ENCODE measurements at regions not wholly inside any gene's neighbourhood (a gene's known extent, or its start where the extent isn't known, plus 50 kb on each side); places are given as distances from the start of the nearest gene placed in this dataset.

DNA sequence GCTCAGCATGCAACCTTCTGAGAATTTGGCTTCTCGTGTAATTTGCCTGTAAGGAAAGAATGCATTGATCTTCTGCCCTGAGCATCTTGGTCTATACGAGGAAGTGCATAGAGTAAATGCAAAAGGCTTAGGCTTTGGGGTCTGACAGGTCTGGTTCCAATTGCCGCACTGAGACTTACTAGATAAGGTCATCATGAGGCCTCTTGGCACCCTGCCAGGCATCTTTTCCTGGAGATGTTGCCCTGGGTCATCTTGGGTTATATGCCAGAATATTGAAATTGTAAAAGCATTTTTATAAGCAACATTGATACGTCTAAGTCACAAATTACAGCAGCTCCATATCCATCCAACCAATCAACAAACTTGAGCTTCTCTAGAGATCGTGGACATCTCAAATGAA lies 108.8 kb upstream of the WARS2 start:
- Histone ChIP-seq H3K9ac (ENCODE audit: low read length in 3 of 3) (no peak overlapping the region), H3K27me3 (ENCODE audit: control insufficient read depth, insufficient read depth, low read length) (no peaks in the 10 kb centered on the region), H3K4me3 (ENCODE audit: low read length in 3 of 3) (no peak overlapping the region), H3K27ac (ENCODE audit: low read depth in 2 of 2, low read length in 2 of 2) (no peak overlapping the region), H3K36me3 (ENCODE audit: control insufficient read depth in 2 of 3, insufficient read depth in 3 of 3, low read length in 3 of 3) (no peaks in the 10 kb centered on the region), H3K4me1 (ENCODE audit: control insufficient read depth in 2 of 3, insufficient read depth in 2 of 3, low read depth in 1 of 3, low read length in 3 of 3) (no peaks in the 10 kb centered on the region), H3K9me3 (ENCODE audit: control insufficient read depth in 2 of 3, insufficient read depth in 1 of 3, low read length in 3 of 3) (no peaks in the 10 kb centered on the region)
- intact Hi-C loops (cut with DNase I): no loop called here
- TF ChIP-seq, protein P1, sequence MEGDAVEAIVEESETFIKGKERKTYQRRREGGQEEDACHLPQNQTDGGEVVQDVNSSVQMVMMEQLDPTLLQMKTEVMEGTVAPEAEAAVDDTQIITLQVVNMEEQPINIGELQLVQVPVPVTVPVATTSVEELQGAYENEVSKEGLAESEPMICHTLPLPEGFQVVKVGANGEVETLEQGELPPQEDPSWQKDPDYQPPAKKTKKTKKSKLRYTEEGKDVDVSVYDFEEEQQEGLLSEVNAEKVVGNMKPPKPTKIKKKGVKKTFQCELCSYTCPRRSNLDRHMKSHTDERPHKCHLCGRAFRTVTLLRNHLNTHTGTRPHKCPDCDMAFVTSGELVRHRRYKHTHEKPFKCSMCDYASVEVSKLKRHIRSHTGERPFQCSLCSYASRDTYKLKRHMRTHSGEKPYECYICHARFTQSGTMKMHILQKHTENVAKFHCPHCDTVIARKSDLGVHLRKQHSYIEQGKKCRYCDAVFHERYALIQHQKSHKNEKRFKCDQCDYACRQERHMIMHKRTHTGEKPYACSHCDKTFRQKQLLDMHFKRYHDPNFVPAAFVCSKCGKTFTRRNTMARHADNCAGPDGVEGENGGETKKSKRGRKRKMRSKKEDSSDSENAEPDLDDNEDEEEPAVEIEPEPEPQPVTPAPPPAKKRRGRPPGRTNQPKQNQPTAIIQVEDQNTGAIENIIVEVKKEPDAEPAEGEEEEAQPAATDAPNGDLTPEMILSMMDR (IDR thresholded peaks at IDR 0.05; ENCODE audit: borderline replicate concordance, extremely low read depth, insufficient read depth): no peak
- FAIRE-seq (no peak), DNase-seq (no peak)

DNA sequence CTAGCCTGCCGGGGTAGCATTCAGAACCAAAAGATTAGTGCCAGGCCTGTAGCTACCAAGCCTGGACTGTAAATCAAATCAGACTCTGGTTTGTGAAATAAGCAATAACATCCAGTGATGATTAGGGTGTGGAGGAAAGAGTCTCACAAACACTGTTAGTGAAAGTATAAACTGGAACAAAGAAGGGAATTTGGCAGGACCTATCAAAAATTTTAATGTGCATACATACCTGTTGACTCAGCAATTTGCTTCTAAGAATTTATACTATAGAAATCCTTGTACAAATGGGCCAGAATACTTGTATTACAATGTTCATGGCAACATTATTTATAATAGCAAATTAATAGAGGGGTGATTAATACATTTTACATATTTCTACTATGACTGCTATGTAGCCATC lies 109.8 kb upstream of the WARS2 start:
- Histone ChIP-seq H3K27ac (ENCODE audit: low read depth in 2 of 2, low read length in 2 of 2) (no peak overlapping the region), H3K9me3 (ENCODE audit: control insufficient read depth in 2 of 3, insufficient read depth in 1 of 3, low read length in 3 of 3) (no peaks in the 10 kb centered on the region), H3K4me1 (ENCODE audit: control insufficient read depth in 2 of 3, insufficient read depth in 2 of 3, low read depth in 1 of 3, low read length in 3 of 3) (no peaks in the 10 kb centered on the region), H3K4me3 (ENCODE audit: low read length in 3 of 3) (no peak overlapping the region), H3K9ac (ENCODE audit: low read length in 3 of 3) (no peak overlapping the region), H3K36me3 (ENCODE audit: control insufficient read depth in 2 of 3, insufficient read depth in 3 of 3, low read length in 3 of 3) (no peaks in the 10 kb centered on the region), H3K27me3 (ENCODE audit: control insufficient read depth, insufficient read depth, low read length) (no peaks in the 10 kb centered on the region)
- TF ChIP-seq, protein P1 (IDR thresholded peaks at IDR 0.05; ENCODE audit: borderline replicate concordance, extremely low read depth, insufficient read depth): no peak
- intact Hi-C loops (cut with DNase I): no loop called here
- no peak for DNase-seq
- no peak for FAIRE-seq

DNA sequence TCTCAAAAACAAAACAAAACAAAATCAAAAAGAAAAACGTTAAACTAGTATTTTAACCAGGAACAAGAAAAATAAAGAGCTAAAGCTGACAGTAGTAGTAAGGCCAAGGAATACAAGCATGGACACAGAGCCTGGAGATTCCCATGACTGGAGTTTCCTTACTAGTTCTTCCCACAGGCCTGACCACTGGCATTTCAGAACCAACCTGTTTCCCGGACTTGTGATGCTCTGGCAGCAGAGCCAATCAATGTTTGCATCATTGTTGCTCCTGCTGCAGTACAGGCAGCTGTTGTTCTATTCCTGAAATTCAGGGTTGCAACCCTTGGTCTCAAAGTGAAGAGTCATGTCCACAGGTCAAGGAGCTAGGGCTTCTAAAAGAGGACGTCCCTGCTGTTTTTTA lies 111.3 kb upstream of the WARS2 start:
- intact Hi-C loops (cut with DNase I): no loop called here
- FAIRE-seq: no peak

DNA sequence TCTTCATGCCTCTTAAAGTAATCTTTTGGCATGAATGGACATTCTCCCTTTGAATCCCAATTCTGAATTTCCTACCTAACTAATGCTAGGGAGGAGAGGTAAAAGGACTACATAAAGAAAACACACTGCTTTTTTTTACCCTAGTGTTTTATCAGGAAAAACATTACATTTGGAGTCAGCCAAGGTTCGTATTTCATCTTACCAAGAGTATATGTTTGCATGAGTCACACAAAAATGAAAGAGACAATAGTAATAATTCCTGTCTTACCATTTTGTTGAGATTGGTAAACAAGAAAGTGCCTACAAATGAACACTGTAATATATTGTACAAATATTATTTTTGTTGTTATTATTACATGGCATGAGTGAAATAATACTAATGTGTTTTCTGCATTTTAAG lies 112.9 kb upstream of the WARS2 start:
- intact Hi-C loops (cut with DNase I): no loop called here
- Histone ChIP-seq H3K27me3 (ENCODE audit: control insufficient read depth, insufficient read depth, low read length) (no peaks in the 10 kb centered on the region), H3K9ac (ENCODE audit: low read length in 3 of 3) (no peak overlapping the region), H3K9me3 (ENCODE audit: control insufficient read depth in 2 of 3, insufficient read depth in 1 of 3, low read length in 3 of 3) (no peaks in the 10 kb centered on the region), H3K4me1 (ENCODE audit: control insufficient read depth in 2 of 3, insufficient read depth in 2 of 3, low read depth in 1 of 3, low read length in 3 of 3) (no peaks in the 10 kb centered on the region), H3K4me3 (ENCODE audit: low read length in 3 of 3) (no peak overlapping the region), H3K27ac (ENCODE audit: low read depth in 2 of 2, low read length in 2 of 2) (no peak overlapping the region), H3K36me3 (ENCODE audit: control insufficient read depth in 2 of 3, insufficient read depth in 3 of 3, low read length in 3 of 3) (no peaks in the 10 kb centered on the region)
- TF ChIP-seq, protein P1 (IDR thresholded peaks at IDR 0.05; ENCODE audit: borderline replicate concordance, extremely low read depth, insufficient read depth): no peak
- FAIRE-seq (no peak), DNase-seq (no peak)

More for the DNA sequence above, 111.3 kb upstream of the WARS2 start:
- H3K4me1 ChIP-seq (ENCODE audit: control insufficient read depth in 2 of 3, insufficient read depth in 2 of 3, low read depth in 1 of 3, low read length in 3 of 3): no peaks in the 10 kb centered on the region
- no peaks in the 10 kb centered on the region for H3K9me3 ChIP-seq (ENCODE audit: control insufficient read depth in 2 of 3, insufficient read depth in 1 of 3, low read length in 3 of 3)
- no peak for DNase-seq
- no peak overlapping the region for H3K4me3 ChIP-seq (ENCODE audit: low read length in 3 of 3)
- H3K27ac ChIP-seq (ENCODE audit: low read depth in 2 of 2, low read length in 2 of 2): no peak overlapping the region
- H3K27me3 ChIP-seq (ENCODE audit: control insufficient read depth, insufficient read depth, low read length): no peaks in the 10 kb centered on the region
- TF ChIP-seq, protein P1 (IDR thresholded peaks at IDR 0.05; ENCODE audit: borderline replicate concordance, extremely low read depth, insufficient read depth): no peak
- no peak overlapping the region for H3K9ac ChIP-seq (ENCODE audit: low read length in 3 of 3)
- H3K36me3 ChIP-seq (ENCODE audit: control insufficient read depth in 2 of 3, insufficient read depth in 3 of 3, low read length in 3 of 3): no peaks in the 10 kb centered on the region
